GM21723 (cell line): ENCODE measurements at regions not wholly inside any gene's neighbourhood (a gene's known extent, or its start where the extent isn't known, plus 50 kb on each side); places are given as distances from the start of the nearest gene placed in this dataset.

Experiments used
- ATAC-seq: cut with Tn5 transposase; IDR thresholded peaks from one replicate; pipeline ENCODE4 v1.9.1; 2021; ENCODE audit warnings: mild to moderate bottlenecking, moderate library complexity; ENCODE audit not compliant: unreplicated experiment

DNA sequence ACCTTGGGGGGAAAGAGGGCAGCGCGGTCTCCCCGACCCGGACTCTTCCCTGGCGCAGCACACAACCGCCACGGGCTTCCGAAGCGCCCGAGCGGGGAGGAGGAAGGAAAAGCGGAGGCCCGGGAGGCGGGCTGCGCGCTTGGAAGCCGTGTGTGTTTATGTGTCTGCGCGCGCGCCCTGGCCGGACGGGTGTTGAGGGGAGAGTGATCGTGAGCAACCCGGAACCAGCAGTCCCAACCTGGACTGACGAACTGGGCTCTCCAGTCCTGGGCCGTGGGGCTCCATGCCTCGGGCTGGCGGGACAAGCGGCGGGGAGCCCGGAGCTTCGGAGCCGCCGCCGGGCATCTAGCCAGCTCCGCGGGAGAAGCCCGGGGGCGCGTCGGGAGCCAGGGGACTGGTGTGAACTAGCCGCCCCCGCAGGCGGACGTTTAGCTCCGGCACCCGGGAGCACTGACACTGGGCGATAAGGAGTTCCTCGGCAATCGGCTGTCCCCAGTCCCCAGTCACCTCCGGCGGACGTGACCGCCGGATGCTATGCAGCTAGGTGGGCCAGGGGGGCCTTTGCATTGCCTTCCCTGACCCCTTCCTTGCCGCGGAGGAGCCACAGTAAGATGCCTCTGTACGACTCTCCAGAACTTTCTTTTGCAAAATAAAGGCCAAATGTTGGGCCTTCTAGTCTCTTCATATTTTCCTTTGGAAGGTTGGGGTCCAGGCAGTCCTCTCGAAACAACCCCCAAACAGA, 74.8 kb upstream of the BCOR start:
- ATAC-seq = no peak

DNA sequence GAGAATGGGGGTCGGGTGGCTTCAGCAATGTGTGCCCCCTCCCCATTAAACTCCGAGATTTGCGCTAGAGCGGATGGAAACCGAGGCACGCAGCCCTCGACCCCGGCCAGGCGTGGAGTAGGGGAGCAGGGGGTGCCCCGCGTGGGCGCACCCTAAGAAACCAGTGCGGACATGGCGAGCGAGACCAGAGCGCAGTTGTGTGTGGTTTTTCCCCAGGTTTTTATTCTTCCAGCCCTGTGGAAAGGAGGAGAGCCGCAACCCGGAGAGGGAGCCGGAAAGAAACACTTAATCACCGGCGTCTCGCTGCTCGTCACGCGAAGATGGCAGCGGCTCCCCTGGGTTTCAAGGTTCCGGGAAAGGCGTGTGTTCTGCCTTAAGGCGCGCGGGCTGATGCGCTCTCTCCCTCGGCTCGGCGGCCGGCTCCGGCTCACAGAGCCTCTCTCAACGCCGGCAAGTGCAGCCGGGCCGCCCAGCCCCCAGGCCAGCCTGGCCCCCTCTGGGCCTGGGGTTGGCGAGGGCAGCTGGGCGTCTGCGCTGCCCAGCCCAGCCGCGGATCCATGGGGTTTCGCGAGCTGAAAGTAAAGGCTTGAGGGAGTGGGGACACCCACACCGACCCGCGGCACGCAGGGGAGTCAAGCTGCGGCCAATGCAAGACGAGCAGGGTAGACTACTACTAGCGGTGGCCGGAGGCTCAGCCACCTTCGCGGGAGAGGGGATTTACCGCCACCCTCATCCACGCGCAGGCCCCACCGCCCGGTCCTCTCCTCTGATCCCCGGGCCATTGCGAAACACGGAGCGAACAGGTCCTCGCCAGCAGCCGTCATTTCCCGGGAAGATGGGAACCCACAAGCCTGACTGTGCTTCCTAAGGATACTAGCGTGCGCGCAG, 74.0 kb upstream of the BCOR start:
- no peak for ATAC-seq

DNA sequence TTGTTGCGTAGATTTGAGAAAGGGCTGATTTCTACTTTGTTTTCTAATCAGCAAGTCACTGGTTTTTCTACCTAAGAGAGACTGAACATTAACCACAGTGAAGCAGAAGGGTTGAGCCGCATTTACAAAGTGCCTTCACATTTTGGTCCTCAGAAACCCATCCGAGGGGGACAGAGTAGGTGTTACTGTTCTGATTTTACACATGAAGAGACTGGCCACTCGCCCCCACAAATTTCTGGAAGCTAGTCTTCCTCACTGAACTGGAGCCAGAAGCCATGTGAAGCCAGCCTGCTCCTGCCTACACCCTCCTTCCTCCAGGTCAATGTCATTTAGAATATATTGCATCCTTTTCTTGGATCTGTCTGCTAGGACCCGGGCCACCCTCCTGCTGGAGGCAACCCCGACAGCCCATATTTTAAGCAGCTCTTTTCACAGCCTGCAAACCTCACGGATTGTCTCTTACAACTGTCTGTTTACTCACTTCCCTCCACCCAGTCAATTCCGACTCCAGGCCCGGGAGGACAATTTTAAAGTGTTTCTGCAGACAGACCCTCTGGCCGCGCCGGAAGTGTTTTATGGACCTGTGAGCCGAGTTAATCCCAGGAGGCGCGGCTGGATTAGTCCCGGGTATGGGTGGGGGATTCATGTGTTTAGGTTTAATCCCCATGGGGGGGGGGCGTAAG, 73.2 kb upstream of the BCOR start:
- no peak for ATAC-seq

DNA sequence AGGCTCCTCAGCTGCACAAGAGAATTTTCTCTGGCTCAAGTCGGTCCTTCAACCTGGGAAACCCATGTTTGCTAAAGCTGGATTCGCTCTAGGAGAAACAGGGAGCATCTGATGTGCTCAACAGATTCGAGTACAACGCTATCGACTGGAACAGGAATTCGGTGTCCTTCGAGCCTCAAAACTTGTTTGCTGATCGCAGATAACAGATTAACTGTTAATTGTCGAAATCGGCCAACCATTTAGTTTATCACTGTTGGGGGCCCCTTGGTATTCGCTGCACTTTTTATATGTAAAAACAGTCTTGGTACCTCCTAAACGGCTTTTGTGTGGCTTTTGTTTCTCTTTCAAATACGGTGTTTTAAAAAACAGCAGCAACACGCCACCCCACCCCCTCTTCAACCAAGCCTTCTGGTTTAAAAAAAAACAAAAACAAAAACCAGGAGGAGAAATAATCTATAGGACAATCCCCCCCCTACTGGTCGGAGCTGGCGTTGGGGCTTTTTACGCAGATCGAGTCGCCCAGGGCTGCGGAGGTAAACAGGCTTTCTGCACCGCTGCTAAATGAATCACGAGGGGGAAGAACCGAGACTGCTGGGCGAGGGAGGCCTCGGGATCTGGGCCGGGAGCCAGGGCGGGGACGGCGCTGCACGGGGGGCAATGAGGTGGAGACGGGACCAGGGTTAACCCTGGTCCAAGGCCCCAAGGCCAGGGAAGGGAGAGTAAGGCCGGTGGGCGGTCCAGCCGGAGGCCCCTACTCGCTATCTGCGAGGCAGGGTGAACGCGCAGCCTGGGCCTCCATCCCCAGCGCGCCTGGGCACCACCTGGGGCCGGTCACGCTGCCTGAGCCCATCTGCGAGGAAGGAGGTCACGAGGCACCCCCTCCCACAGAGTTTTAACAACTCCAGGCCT, 71.7 kb upstream of the BCOR start:
- peak; percentile 55 for ATAC-seq

DNA sequence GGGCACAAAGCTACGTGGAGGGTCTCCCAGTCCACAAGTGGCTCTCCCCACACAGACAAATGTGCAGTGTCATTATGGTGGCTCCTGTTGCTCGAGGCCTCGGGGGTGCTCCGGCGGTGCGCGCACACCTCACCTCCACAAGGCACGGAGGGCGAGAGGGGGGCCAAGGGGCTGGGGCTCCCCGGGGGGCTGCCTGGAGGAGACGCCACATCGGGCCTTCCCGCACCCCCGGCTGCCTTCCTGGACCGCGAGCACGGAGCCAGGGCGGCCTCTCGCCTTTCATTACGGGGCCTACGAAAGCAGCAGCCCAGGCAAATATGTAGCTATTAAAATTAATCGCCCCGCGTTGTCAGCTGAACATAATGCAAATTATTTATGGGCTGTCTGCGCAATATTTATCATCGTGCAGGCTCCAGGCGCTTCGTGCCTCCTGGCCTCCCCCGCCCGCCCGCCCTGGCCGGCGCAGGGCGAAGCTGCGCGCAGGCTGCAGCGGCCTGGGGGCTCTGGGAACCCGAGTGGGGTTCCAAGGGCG, 70.8 kb upstream of the BCOR start:
- ATAC-seq = no peak

DNA sequence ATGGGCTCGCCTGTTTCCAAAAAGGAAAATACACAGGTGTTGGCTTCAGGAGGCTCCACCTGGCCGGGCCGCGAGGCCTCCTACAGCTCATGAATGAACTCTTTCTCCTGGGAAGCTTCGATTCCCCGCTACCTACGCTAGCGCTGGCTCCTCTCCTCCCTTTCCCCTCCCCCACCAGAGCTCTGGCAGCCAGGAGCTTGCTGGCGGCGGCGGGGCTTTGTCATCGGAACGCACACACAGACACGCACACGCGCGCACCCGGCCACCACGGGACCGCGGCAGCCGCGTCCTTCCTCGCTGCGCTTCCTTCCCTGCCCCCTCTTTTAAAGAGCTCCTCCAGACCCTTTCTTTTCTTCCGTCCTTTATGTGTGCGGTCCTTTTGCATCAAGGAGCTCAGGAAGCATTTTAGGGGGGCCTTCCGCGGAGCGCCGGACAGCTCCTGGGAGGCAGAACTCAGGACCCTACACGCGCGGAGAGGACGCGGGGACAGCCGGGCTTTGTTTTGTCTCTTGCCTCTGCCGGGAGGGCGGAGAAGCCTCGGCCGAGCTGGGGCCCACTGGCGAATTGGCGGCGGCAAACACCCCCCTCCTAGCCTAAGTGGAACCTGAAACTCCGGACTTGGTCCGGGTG, 70.2 kb upstream of the BCOR start:
- ATAC-seq = no peak

DNA sequence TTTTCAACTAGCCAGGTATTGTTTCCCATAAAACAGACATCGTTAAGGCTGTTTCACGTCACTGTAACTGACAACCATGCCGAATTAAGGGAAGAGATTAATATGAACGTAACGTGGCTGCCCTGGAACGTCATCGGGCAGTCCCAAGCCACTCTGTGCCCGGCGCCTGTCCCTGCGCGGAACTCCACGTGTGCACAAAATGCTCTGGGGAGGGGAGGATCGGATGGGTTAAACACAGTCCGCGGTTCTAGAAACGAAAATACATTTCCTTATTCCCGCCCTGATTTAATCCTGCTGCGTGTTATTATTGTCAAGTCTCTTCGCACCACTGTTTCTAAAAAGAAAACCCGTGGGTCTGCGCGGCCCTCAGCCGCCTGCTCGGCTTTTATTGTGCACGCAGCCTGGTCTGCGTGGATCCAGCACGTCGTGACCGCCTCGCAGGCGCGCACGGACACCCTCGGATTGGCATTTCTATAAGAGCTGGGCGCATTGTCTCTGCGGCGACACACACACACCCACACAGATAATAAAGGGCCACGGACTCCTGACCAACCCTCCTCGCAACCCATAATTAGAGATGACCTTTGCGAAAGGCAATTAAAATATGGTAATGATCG, 69.6 kb upstream of the BCOR start:
- no peak for ATAC-seq

DNA sequence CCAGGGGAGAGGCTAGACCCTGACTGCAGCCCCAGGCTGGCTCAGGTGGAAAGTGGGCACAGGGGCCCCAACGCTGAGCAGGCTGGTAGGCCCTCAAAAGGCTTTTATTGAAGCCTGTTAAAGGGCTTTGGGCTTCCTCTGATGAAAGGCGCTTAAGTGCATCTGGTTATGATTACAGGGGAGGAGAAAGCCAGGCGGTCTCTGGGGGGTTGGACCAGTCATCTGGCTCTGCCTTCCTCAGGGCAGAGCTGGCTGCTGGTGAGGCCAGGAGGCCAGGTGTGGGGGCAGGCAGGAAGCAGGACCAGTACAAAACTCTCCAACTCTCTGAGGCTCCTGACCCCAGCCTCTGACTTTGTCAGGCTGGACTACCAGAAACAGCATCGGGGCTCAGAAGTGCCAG, 68.8 kb upstream of the BCOR start:
- ATAC-seq = no peak

DNA sequence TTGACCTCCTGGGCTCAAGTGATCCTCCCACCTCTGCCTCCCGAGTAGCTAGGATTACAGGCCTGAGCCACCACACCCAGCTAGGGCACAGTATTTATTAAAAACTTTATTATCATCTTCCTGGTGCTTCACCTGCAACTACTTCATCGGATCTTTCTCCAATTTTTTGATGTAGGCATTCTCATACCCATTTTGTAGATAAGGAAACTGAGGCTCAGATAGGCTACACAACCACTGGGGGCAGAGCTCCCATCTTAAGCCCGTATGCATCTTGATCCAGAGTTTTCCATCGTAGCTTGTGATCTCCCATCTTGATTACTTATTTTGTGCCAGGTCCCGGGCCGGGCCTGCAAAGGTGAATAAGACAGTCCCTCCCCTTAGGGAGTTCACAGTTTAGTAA, 68.1 kb upstream of the BCOR start:
- ATAC-seq = no peak

DNA sequence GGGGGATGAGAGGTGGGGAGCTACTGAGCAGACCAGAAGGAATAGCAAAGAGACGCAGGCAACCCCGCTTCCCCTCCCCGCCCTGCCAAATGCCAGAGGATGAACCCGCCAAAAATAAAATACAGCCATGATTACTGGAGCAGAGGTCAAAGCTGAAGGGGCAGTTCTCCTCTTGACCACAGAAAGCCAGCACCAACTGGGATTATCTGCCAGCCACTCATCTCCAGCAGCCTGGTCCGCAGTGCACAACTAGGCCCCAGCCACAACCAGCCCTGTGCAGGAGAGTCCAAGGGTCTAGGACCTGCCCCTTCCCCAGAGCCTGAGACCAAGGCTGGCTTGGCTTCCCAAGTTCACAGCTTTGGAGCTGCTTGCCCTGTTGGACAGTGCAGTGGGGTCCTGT, 67.4 kb upstream of the BCOR start:
- ATAC-seq = no peak

DNA sequence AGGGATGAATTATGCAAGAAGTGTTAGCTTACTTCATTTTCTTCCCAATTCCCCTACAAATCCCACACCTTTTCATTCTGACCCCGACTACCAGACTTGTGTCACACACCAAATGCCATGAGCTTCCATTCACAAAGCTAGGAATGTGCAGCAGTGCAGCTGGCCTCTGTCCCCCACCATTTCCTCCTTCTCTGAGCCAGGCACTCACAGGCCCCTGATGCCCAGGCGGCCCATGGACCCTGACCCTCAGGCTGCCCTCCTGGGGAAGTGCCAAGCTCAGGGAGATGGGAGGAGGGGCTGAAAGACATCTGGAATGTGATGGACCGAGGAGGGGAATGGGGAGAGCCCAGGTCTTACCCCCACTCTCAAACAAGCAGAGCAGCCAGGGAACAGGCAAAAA, 67.0 kb upstream of the BCOR start:
- ATAC-seq = no peak

DNA sequence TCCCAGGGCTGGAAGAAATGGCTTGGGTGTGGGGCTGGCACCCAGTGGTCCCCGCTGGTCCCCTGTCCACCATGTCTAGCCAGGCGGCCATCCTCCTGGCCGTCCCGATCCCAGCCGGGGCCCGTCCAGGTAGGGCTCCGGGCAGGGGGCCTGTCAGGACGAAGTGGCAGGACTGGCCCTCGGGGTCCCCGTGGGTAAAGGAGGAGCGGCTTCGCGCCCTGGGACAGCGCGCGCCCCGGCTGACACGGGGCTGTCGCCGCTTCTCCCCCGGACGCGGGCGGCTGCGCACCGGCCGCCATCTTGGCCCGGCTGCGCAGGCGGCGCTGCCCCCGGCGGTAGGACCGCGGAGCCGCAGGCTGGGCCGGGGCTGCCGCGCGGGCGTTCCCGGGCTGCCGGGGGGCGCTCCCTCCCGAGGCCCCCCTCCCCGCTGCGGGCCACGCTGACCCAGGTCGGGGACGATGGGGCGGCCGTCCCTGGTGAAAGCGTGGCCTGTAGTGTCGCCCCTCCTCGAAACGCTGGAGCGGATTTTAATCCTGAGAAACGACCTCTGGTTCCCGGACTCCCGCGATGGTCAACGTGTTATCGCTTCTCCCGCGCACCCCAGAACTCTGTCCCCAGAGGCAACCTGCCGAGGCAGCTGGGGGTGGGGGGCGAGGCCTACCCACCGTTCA, 60.4 kb upstream of the BCOR start:
- ATAC-seq = no peak

DNA sequence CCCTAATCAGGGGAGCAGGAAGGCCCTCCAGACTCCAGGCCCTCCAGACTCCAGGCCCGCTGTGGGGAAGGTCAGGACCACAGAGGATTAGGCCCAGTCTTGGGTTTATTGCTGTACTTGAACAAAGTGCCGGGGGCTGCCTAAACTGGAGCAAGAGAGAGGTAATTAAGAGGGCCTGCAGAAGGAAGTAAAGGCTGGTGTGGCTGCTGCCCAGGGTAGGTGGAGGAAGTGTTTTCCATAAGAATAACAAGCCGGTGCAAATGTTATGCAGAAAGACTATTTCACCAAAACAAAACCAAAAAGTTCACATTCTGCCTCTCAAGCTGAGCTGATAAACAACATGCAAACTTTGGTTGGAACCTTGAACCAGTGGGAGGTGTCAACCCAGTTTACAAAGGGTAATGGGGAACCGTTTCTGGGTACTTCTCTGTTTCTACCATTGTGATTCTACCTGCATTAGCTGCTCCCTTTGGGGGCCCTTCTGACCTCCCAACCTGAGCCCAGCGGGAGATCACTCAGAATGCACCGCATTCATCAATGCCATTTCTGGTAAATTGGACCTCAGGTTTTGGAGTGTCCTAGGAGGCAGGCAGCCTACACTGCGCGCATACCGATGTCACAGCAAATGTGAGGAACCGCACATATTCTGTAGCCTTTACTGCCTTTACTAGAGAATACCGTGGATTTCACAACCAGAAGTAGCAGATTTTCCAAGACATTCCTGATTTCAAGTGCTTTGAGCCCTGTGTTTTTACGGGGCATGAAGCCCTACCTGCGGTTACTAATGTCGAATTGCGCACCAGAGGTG, 59.7 kb upstream of the BCOR start:
- ATAC-seq = no peak

DNA sequence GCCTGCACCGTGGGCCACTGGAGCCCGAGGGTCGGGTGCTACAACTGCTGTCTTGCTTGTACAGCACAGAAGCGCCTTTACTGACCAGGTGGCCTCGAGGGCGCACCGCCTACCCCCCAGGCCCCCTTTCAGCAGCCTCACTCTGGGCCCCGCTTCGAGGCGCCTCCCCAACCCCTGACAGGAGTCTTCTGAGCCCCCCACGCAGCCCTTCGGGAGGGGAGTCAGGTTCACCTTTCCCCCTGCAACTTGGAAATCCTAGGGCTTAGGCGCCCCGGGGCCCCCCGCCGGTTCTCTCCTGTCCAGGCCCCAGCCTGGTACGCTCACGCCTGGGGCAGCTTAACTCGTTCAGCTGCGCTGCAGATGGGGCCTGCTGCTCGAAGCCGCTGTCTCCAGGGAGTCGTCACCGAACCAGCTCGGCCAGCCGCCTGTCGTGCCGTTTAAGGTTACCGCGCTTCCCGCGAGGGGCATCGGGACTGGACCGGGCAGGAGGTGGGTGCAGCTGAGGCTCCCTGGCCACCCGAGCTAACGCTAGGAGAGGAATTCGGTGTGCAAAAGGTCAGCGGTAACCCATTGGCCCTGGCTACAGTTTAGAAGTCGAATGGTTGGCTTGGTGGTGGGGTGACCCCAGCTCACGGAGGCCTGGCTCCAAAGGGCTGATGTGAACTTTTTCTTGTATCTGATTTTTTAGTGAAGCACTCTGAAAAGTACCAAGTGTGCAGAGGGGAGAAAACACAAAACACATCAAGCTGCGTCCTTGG, 58.9 kb upstream of the BCOR start:
- ATAC-seq = no peak

DNA sequence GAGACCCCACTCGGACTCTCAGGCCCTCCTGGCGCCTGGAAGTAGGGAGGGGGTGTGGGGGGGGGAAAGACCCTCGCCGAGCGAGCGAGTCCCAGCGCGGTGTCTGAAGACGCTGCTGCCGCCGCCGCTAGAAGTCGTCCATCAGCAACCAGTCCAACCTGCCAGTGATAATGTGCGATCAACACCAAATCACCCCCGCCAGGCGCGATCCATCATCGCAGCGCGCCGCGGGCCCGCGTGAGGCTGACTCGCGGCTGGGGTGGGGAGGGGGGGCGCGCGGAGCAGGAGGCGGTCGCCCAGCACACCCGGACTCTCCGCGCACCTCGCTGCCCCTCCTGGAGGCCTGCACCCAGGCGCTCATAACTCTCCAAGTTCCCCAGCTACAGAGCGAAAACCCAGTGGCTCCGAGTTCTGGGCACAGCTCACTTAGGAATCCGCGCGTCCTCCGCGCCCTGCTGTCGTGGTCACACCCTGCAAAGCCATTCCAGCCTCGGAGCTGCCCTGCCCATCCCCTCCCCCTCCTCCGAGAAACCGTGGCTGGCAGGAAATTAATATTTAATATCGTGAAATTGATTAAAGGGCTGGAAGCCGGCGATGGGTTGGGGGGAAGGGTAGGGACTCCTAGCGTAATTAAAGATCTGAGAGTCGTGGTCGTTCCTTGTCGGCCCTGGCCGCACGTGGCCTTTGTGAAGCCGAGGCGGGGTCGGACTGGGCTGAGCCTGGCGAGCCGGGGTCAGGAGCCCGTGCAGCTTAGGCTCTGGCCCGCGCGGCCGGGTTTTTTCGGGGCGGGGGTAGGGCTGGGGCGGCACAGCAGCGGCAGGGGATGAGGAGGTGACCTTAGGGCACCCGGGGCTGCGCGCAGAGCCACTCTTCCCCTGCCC, 58.1 kb upstream of the BCOR start:
- no peak for ATAC-seq

DNA sequence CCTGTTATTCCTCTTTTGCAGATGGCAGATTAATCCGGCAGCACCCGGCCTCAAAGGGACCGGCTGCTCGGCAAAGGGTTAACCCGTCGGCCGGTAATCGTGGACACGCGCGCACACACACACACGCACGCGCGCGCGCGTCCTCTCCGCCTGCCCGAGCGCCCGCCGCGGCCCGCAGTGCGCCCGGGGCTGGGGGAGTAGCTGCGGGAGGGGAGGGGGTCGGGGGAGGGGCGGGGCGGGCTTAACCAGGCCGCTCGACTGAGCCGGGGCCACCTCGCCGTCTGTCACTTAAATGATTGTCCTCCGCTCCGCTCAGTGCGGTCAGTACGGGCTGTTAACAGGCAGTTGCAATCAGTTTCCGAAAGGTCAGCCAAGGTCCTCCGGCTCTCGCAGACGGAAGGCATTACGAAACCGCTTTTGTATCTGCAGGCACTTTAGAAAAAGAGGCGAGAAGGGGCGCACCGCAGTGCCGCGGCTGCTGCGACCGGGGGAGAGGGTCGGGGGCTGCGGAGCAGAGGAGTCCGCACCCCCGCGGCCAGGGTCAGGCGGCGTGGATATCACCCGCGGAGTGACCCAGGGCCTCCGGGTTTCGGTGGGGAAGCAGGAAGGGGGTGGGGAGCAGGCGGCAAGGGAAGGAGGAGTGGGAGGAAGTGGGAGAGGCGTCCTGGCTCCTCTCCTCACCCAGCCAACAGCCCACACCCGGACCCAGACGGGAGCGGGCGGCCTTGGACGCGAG, 57.3 kb upstream of the BCOR start:
- ATAC-seq = no peak
